HL-60 (cell line): ENCODE measurements at regions not wholly inside any gene's neighbourhood (a gene's known extent, or its start where the extent isn't known, plus 50 kb on each side); places are given as distances from the start of the nearest gene placed in this dataset.

Source experiments
- POLR2AphosphoS5 ChIP-seq: IDR thresholded peaks from 2 replicates; pipeline ENCODE4 v1.6.1; 2012; ENCODE audit warnings: low read depth
- SPI1 ChIP-seq: IDR thresholded peaks from 2 replicates; pipeline ENCODE4 v1.6.1; 2012; ENCODE audit warnings: low read depth, mild to moderate bottlenecking, borderline replicate concordance
- TF ChIP-seq, protein P1 (sequence below): IDR thresholded peaks from one replicate; pipeline ENCODE4 v1.5.1; 2011; ENCODE audit warnings: low read length, control low read depth, inconsistent platforms; ENCODE audit not compliant: insufficient read depth
- TF ChIP-seq, protein P2 (sequence below): IDR thresholded peaks from 2 replicates; pipeline ENCODE4 v1.6.1; 2012; ENCODE audit warnings: low read depth; ENCODE audit not compliant: insufficient replicate concordance

DNA sequence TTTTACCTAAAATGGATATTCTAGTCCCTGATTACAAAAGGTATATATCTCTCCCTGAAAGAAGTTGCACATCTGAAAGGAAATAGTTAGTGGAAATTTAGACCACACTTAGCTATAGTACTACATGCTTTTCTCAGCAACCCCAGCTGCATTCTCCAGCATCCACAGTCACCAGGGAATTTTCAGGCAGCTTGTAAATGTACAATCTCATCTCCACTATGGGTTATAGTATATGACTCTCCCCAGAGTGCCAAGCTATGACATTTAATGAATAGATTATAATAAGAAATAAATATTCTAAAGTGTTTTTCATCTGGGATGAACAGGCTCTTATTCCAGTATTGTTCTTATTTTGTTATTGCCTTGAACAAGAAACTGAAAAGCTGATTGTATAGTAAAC is 197.6 kb upstream of the HNRNPA3 start:
- TF ChIP-seq, protein P1, sequence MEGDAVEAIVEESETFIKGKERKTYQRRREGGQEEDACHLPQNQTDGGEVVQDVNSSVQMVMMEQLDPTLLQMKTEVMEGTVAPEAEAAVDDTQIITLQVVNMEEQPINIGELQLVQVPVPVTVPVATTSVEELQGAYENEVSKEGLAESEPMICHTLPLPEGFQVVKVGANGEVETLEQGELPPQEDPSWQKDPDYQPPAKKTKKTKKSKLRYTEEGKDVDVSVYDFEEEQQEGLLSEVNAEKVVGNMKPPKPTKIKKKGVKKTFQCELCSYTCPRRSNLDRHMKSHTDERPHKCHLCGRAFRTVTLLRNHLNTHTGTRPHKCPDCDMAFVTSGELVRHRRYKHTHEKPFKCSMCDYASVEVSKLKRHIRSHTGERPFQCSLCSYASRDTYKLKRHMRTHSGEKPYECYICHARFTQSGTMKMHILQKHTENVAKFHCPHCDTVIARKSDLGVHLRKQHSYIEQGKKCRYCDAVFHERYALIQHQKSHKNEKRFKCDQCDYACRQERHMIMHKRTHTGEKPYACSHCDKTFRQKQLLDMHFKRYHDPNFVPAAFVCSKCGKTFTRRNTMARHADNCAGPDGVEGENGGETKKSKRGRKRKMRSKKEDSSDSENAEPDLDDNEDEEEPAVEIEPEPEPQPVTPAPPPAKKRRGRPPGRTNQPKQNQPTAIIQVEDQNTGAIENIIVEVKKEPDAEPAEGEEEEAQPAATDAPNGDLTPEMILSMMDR: no peak
- TF ChIP-seq, protein P2, sequence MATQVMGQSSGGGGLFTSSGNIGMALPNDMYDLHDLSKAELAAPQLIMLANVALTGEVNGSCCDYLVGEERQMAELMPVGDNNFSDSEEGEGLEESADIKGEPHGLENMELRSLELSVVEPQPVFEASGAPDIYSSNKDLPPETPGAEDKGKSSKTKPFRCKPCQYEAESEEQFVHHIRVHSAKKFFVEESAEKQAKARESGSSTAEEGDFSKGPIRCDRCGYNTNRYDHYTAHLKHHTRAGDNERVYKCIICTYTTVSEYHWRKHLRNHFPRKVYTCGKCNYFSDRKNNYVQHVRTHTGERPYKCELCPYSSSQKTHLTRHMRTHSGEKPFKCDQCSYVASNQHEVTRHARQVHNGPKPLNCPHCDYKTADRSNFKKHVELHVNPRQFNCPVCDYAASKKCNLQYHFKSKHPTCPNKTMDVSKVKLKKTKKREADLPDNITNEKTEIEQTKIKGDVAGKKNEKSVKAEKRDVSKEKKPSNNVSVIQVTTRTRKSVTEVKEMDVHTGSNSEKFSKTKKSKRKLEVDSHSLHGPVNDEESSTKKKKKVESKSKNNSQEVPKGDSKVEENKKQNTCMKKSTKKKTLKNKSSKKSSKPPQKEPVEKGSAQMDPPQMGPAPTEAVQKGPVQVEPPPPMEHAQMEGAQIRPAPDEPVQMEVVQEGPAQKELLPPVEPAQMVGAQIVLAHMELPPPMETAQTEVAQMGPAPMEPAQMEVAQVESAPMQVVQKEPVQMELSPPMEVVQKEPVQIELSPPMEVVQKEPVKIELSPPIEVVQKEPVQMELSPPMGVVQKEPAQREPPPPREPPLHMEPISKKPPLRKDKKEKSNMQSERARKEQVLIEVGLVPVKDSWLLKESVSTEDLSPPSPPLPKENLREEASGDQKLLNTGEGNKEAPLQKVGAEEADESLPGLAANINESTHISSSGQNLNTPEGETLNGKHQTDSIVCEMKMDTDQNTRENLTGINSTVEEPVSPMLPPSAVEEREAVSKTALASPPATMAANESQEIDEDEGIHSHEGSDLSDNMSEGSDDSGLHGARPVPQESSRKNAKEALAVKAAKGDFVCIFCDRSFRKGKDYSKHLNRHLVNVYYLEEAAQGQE: no peak
- no peak for TF ChIP-seq POLR2AphosphoS5
- no peak for TF ChIP-seq SPI1
